Kidney epithelial cell (primary cell): ENCODE measurements at regions not wholly inside any gene's neighbourhood (a gene's known extent, or its start where the extent isn't known, plus 50 kb on each side); places are given as distances from the start of the nearest gene placed in this dataset.

Experiments
- DNase-seq: peaks from one replicate; pipeline ENCODE4 v3.0.0-alpha.2; 2010; ENCODE audit warnings: low read depth
- H3K27me3 ChIP-seq: 2 replicates; pipeline ENCODE4 v1.6.0; 2011; ENCODE audit warnings: low read length; ENCODE audit not compliant: control insufficient read depth, insufficient read depth
- H3K36me3 ChIP-seq: 2 replicates; pipeline ENCODE4 v1.5.1; 2011; ENCODE audit warnings: low read length; ENCODE audit not compliant: control insufficient read depth, insufficient read depth
- H3K4me3 ChIP-seq: 2 replicates; pipeline ENCODE4 v1.5.1; 2011; ENCODE audit warnings: low read depth, mild to moderate bottlenecking, control low read depth, low read length
- CTCF ChIP-seq: IDR thresholded peaks from 2 replicates; pipeline ENCODE4 v1.5.1; 2011; ENCODE audit warnings: mild to moderate bottlenecking, moderate library complexity, low read length, control low read depth, inconsistent platforms; ENCODE audit not compliant: insufficient read depth, poor library complexity, severe bottlenecking

GRCh38 chr3:13972679-13973379, 93.0 kb upstream of the WNT7A start:
- no peaks in the 10 kb centered on the region for H3K27me3 ChIP-seq
- TF ChIP-seq CTCF: no peak
- H3K36me3 ChIP-seq: no peaks in the 10 kb centered on the region
- H3K4me3 ChIP-seq: no peak overlapping the region
- DNase-seq: no peak

GRCh38 chr3:13966302-13966701, 86.4 kb upstream of the WNT7A start:
- no peak for DNase-seq
- TF ChIP-seq CTCF: no peak

GRCh38 chr3:13963137-13963886, 83.4 kb upstream of the WNT7A start:
- no peak overlapping the region for H3K4me3 ChIP-seq
- no peaks in the 10 kb centered on the region for H3K27me3 ChIP-seq
- DNase-seq: no peak
- H3K36me3 ChIP-seq: no peaks in the 10 kb centered on the region
- TF ChIP-seq CTCF: no peak

More at GRCh38 chr3:13966302-13966701, 86.4 kb upstream of the WNT7A start:
- Histone ChIP-seq H3K4me3 (no peak overlapping the region), H3K27me3 (no peaks in the 10 kb centered on the region), H3K36me3 (no peaks in the 10 kb centered on the region)

- no peaks in the 10 kb centered on the region for H3K36me3 ChIP-seq
Measured at GRCh38 chr3:13954741-13955483, 75.0 kb upstream of the WNT7A start.

GRCh38 chr3:13954266-13954665, 74.4 kb upstream of the WNT7A start:
- DNase-seq: no peak
- Histone ChIP-seq H3K27me3 (no peaks in the 10 kb centered on the region), H3K4me3 (no peak overlapping the region), H3K36me3 (no peaks in the 10 kb centered on the region)
- no peak for TF ChIP-seq CTCF

More at GRCh38 chr3:13954741-13955483, 75.0 kb upstream of the WNT7A start:
- Histone ChIP-seq H3K4me3 (no peak overlapping the region), H3K27me3 (no peaks in the 10 kb centered on the region)
- no peak for DNase-seq
- no peak for TF ChIP-seq CTCF
